Glomerular visceral epithelial cell (primary cell): ENCODE measurements at regions not wholly inside any gene's neighbourhood (a gene's known extent, or its start where the extent isn't known, plus 50 kb on each side); places are given as distances from the start of the nearest gene placed in this dataset.
"Not testable (repeated sequence)": the region's sequence is repeated elsewhere in the genome, so short reads cannot be mapped to it uniquely, and the experiment has no call there.

Experiments
- DNase-seq: peaks from one replicate; pipeline ENCODE4 v3.0.0-alpha.2; 2016; ENCODE audit errors: extremely low spot score

GRCh38 chr6:166806217-166806838, 150.0 kb downstream of the RNASET2 start:
- DNase-seq: no peak

- DNase-seq: no peak
These were observed 152.9 kb downstream of the RNASET2 start for GRCh38 chr6:166803471-166803870.

GRCh38 chr6:166802401-166802800, 153.9 kb downstream of the RNASET2 start:
- no peak for DNase-seq

GRCh38 chr6:166800137-166800536, 156.2 kb downstream of the RNASET2 start:
- DNase-seq: no peak

GRCh38 chr6:166798652-166799051, 157.7 kb downstream of the RNASET2 start:
- DNase-seq: no peak

- DNase-seq: no peak
These were observed 159.7 kb downstream of the RNASET2 start for GRCh38 chr6:166796610-166797009.

- DNase-seq: no peak
These were observed 160.5 kb downstream of the RNASET2 start for GRCh38 chr6:166795879-166796278.

GRCh38 chr6:166790808-166791207, 163.8 kb upstream of the RPS6KA2 start:
- DNase-seq: not testable (repeated sequence)

GRCh38 chr6:166788846-166789529, 161.9 kb upstream of the RPS6KA2 start:
- not testable (repeated sequence) for DNase-seq

- peak; percentile 62 for DNase-seq
These were observed 159.7 kb upstream of the RPS6KA2 start for GRCh38 chr6:166786704-166787293.

- no peak for DNase-seq
These were observed 158.1 kb upstream of the RPS6KA2 start for GRCh38 chr6:166785131-166785530.

GRCh38 chr6:166784691-166785090, 157.6 kb upstream of the RPS6KA2 start:
- DNase-seq: no peak

GRCh38 chr6:166782520-166782919, 155.5 kb upstream of the RPS6KA2 start:
- no peak for DNase-seq

- no peak for DNase-seq
These were observed 154.3 kb upstream of the RPS6KA2 start for GRCh38 chr6:166781331-166781730.

- DNase-seq: no peak
These were observed 153.1 kb upstream of the RPS6KA2 start for GRCh38 chr6:166779963-166780683.

- no peak for DNase-seq
These were observed 152.3 kb upstream of the RPS6KA2 start for GRCh38 chr6:166779381-166779780.

GRCh38 chr6:166778776-166779175, 151.7 kb upstream of the RPS6KA2 start:
- no peak for DNase-seq

GRCh38 chr6:166778046-166778445, 151.0 kb upstream of the RPS6KA2 start:
- no peak for DNase-seq

- no peak for DNase-seq
These were observed 150.1 kb upstream of the RPS6KA2 start for GRCh38 chr6:166777096-166777630.

GRCh38 chr6:166776571-166776970, 149.5 kb upstream of the RPS6KA2 start:
- no peak for DNase-seq

GRCh38 chr6:166775923-166776220, 148.8 kb upstream of the RPS6KA2 start:
- no peak for DNase-seq

GRCh38 chr6:166775180-166775922, 148.3 kb upstream of the RPS6KA2 start:
- peak; percentile 56 for DNase-seq
